CD14-positive monocyte (primary cell): ENCODE measurements at regions not wholly inside any gene's neighbourhood (a gene's known extent, or its start where the extent isn't known, plus 50 kb on each side); places are given as distances from the start of the nearest gene placed in this dataset.

Experiments used
- DNase-seq, 3 donors: peaks; one replicate each; pipeline ENCODE4 v3.0.0-alpha.2; 2011 to 2022
- H2AFZ ChIP-seq: 2 replicates; pipeline ENCODE4 v1.6.0; 2012; ENCODE audit warnings: mild to moderate bottlenecking, low read depth, low read length, inconsistent platforms; ENCODE audit not compliant: insufficient read depth, poor library complexity, severe bottlenecking
- H3K27ac ChIP-seq, 2 donors: 1 replicate in 1 of 2; 2 replicates in 1 of 2; pipeline ENCODE4 v1.5.1; 2012 to 2013; ENCODE audit warnings: low read length in 2 of 2, control low read depth in 1 of 2, inconsistent platforms in 1 of 2, low read depth in 1 of 2, mild to moderate bottlenecking in 1 of 2
- H3K27me3 ChIP-seq, 2 donors: one replicate each; pipeline versions ENCODE4 v1.6.0 to v1.6.1; 2011 to 2013; ENCODE audit warnings: low read length in 2 of 2; ENCODE audit not compliant: control insufficient read depth in 2 of 2, insufficient read depth in 2 of 2
- H3K36me3 ChIP-seq, 2 donors: replicated peaks in 1 of 2; 1 replicate in 1 of 2; 2 replicates in 1 of 2; pipeline versions ENCODE4 v1.5.1 to v1.6.1; 2012 to 2013; ENCODE audit warnings: low read length in 2 of 2, control low read depth in 1 of 2, inconsistent platforms in 1 of 2, mild to moderate bottlenecking in 1 of 2; ENCODE audit not compliant: insufficient read depth in 2 of 2, control insufficient read depth in 1 of 2
- H3K4me1 ChIP-seq, 2 donors: 1 replicate in 1 of 2; 2 replicates in 1 of 2; pipeline versions ENCODE4 v1.5.1 to v1.6.1; 2012 to 2013; ENCODE audit warnings: low read length in 2 of 2, control low read depth in 1 of 2, inconsistent platforms in 1 of 2, mild to moderate bottlenecking in 1 of 2, moderate library complexity in 1 of 2; ENCODE audit not compliant: insufficient read depth in 2 of 2, control insufficient read depth in 1 of 2
- H3K4me2 ChIP-seq: replicated peaks from 2 replicates; pipeline ENCODE3; 2012; ENCODE audit warnings: low read length, moderate library complexity, mild to moderate bottlenecking; ENCODE audit not compliant: poor library complexity, severe bottlenecking; ENCODE audit errors: extremely low read depth
- H3K4me3 ChIP-seq, 3 experiments: fragments of 200-600 bp in 1 of 3; sonication (generic) in 1 of 3; replicated peaks in 1 of 3; 1 replicate in 2 of 3; 2 replicates in 1 of 3; pipeline ENCODE4 v1.5.1; 2011 to 2013; ENCODE audit warnings: low read length in 3 of 3, mild to moderate bottlenecking in 3 of 3, control low read depth in 2 of 3, low read depth in 2 of 3, inconsistent platforms in 1 of 3, moderate library complexity in 1 of 3
- H3K79me2 ChIP-seq: 2 replicates; pipeline ENCODE4 v1.6.0; 2012; ENCODE audit warnings: mild to moderate bottlenecking, control low read depth, inconsistent platforms, low read length, moderate library complexity; ENCODE audit not compliant: insufficient read depth
- H3K9ac ChIP-seq: 2 replicates; pipeline ENCODE4 v1.6.0; 2017; ENCODE audit warnings: low read length, mild to moderate bottlenecking; ENCODE audit not compliant: insufficient read depth, poor library complexity, severe bottlenecking
- H3K9me3 ChIP-seq, 2 donors: replicated peaks in 1 of 2; 1 replicate in 1 of 2; 2 replicates in 1 of 2; pipeline versions ENCODE4 v1.5.1 to v1.6.1; 2012 to 2013; ENCODE audit warnings: low read length in 2 of 2, control low read depth in 1 of 2; ENCODE audit not compliant: control insufficient read depth in 1 of 2, insufficient read depth in 1 of 2
- H4K20me1 ChIP-seq: 2 replicates; pipeline ENCODE4 v1.6.0; 2012; ENCODE audit warnings: mild to moderate bottlenecking, low read length, control low read depth, moderate library complexity; ENCODE audit not compliant: insufficient read depth
- H3K27ac Mint-ChIP-seq, 7 donors: one replicate each; pipeline ENCODE4 v1.8.0; 2020; ENCODE audit warnings: mild to moderate bottlenecking in 7 of 7, mixed read lengths in 7 of 7, moderate library complexity in 6 of 7, inconsistent platforms in 2 of 7
- H3K27me3 Mint-ChIP-seq, 3 donors: one replicate each; pipeline ENCODE4 v1.8.0; 2021 to 2022; ENCODE audit warnings: low read depth in 3 of 3, mild to moderate bottlenecking in 3 of 3, mixed read lengths in 3 of 3, moderate library complexity in 3 of 3, inconsistent platforms in 1 of 3
- H3K36me3 Mint-ChIP-seq, 2 donors: one replicate each; pipeline ENCODE4 v1.8.0; 2020; ENCODE audit warnings: mixed read lengths in 2 of 2, inconsistent platforms in 1 of 2, mild to moderate bottlenecking in 1 of 2
- H3K4me1 Mint-ChIP-seq: one replicate; pipeline ENCODE4 v1.8.0; 2020; ENCODE audit warnings: mild to moderate bottlenecking, mixed read lengths
- H3K4me3 Mint-ChIP-seq, 2 donors: one replicate each; pipeline ENCODE4 v1.8.0; 2020; ENCODE audit warnings: mild to moderate bottlenecking in 2 of 2, mixed read lengths in 2 of 2, moderate library complexity in 1 of 2
- H3K9me3 Mint-ChIP-seq, 7 donors: one replicate each; pipeline ENCODE4 v1.8.0; 2020 to 2022; ENCODE audit warnings: mixed read lengths in 7 of 7, mild to moderate bottlenecking in 6 of 7, moderate library complexity in 6 of 7, inconsistent platforms in 2 of 7
- CTCF ChIP-seq: fragments of 200-600 bp; IDR thresholded peaks from one replicate; pipeline ENCODE4 v1.8.0; 2022; ENCODE audit warnings: antibody characterized with exemption, mild to moderate bottlenecking
- WGBS: methylation state at CpG from one replicate; pipeline ENCODE4 v1.1.5; 2013; ENCODE audit warnings: missing lambda C conversion rate; ENCODE audit not compliant: insufficient coverage; 5-methylcytosine and 5-hydroxymethylcytosine counted together
- intact Hi-C, 2 donors: fragments of 100-400 bp; cut with micrococcal nuclease; formaldehyde crosslinking; loops; one replicate each; pipeline versions ENCODE4 v1.15.0 to v1.15.1; 2023

- no peak for TF ChIP-seq CTCF
- H3K9ac ChIP-seq: peak overlapping the region; percentile 39
- H3K27me3 Mint-ChIP-seq: peaks cover 0 to 1% (median 0%) of the 10 kb centered on the region in 3 donors
- WGBS: no CpG with 5 or more reads among the region's 4 CpGs
- H3K36me3 ChIP-seq: no peaks in the 10 kb centered on the region
- H3K27me3 ChIP-seq: no peaks in the 10 kb centered on the region
- H3K4me1 ChIP-seq: peaks cover 15 to 25% of the 10 kb centered on the region in 2 donors
- H3K36me3 Mint-ChIP-seq: peaks cover 0 to 6% of the 10 kb centered on the region in 2 donors
- no peaks in the 10 kb centered on the region for H4K20me1 ChIP-seq
- H2AFZ ChIP-seq: no peak overlapping the region
- H3K9me3 Mint-ChIP-seq: peaks cover 5 to 14% (median 7%) of the 10 kb centered on the region in 7 donors
- H3K27ac Mint-ChIP-seq: peak overlapping the region; percentile 93 to 97 (median 96)
- H3K4me3 Mint-ChIP-seq: peak overlapping the region; percentile 60 to 70
- H3K79me2 ChIP-seq: no peaks in the 10 kb centered on the region
- DNase-seq: peak; percentile 96 to 99 (median 99)
- peaks cover 0 to 7% of the 10 kb centered on the region in 2 donors for H3K9me3 ChIP-seq
- H3K4me1 Mint-ChIP-seq: peaks cover 12% of the 10 kb centered on the region
- peak overlapping the region; percentile 30 to 85 for H3K27ac ChIP-seq
- H3K4me3 ChIP-seq: peak overlapping the region; percentile 11 to 53 (median 22)
- H3K4me2 ChIP-seq: peak overlapping the region; percentile 58
- intact Hi-C loops: loop anchor here (5.0 to 10.0 kb wide), 3 partner anchors 73 to 165 kb away; no protein-coding TSS in a partner anchor
These were observed 89.2 kb upstream of the PRLR start for GRCh38 chr5:35319333-35320002.

GRCh38 chr5:35317586-35317985 is 87.3 kb upstream of the PRLR start:
- H3K4me3 Mint-ChIP-seq: no peak overlapping the region
- H3K27me3 Mint-ChIP-seq: peaks cover 0 to 1% (median 0%) of the 10 kb centered on the region in 3 donors

More at GRCh38 chr5:35317586-35317985, 87.3 kb upstream of the PRLR start:
- no CpG with 5 or more reads among the region's 2 CpGs for WGBS
- Histone ChIP-seq H3K27ac (no peak overlapping the region), H3K9ac (no peak overlapping the region), H4K20me1 (no peaks in the 10 kb centered on the region), H3K4me2 (no peak overlapping the region), H3K4me1 (peaks cover 24 to 44% of the 10 kb centered on the region in 2 donors), H3K27me3 (no peaks in the 10 kb centered on the region), H2AFZ (no peak overlapping the region), H3K9me3 (peaks cover 0 to 7% of the 10 kb centered on the region in 2 donors), H3K36me3 (no peaks in the 10 kb centered on the region), H3K79me2 (no peaks in the 10 kb centered on the region), H3K4me3 (no peak overlapping the region)
- peaks cover 5 to 14% (median 9%) of the 10 kb centered on the region in 7 donors for H3K9me3 Mint-ChIP-seq
- no peak for TF ChIP-seq CTCF
- peak overlapping the region in 5 of 7 donors; percentile 19 to 77 (median 27) for H3K27ac Mint-ChIP-seq
- intact Hi-C loops: loop anchor here (10.0 kb wide), 2 partner anchors 157 to 167 kb away; no protein-coding TSS in a partner anchor
- H3K36me3 Mint-ChIP-seq: peaks cover 2 to 6% of the 10 kb centered on the region in 2 donors
- peaks cover 26% of the 10 kb centered on the region for H3K4me1 Mint-ChIP-seq
- DNase-seq: no peak
